Lung (tissue), 11 donors: ENCODE measurements at regions not wholly inside any gene's neighbourhood (a gene's known extent, or its start where the extent isn't known, plus 50 kb on each side); places are given as distances from the start of the nearest gene placed in this dataset.

ENCODE experiments used
- ATAC-seq: fragments of 200-7000 bp; cut with Tn5 transposase; one replicate; pipeline ENCODE4 v1.9.1; 2020; ENCODE audit warnings: moderate number of reproducible peaks; ENCODE audit not compliant: insufficient read depth, low FRiP score
- DNase-seq, 3 donors: peaks; one replicate each; pipeline ENCODE4 v3.0.0-alpha.2; 2013 to 2017
- H3K27ac ChIP-seq, 2 donors: one replicate each; pipeline ENCODE4 v1.5.1; 2013; ENCODE audit warnings: mild to moderate bottlenecking in 2 of 2, moderate library complexity in 2 of 2, control low read depth in 1 of 2, inconsistent platforms in 1 of 2, low read depth in 1 of 2, low read length in 1 of 2
- H3K27me3 ChIP-seq, 3 donors: one replicate each; pipeline ENCODE4 v1.5.1; 2013; ENCODE audit warnings: low read length in 2 of 3; ENCODE audit not compliant: control insufficient read depth in 3 of 3, insufficient read depth in 3 of 3
- H3K36me3 ChIP-seq, 4 donors: one replicate each; pipeline ENCODE4 v1.5.1; 2013; ENCODE audit warnings: low read length in 4 of 4, mild to moderate bottlenecking in 1 of 4, moderate library complexity in 1 of 4; ENCODE audit not compliant: control insufficient read depth in 4 of 4, insufficient read depth in 4 of 4
- H3K4me1 ChIP-seq, 5 donors: one replicate each; pipeline ENCODE4 v1.5.1; 2013; ENCODE audit warnings: low read length in 5 of 5, mild to moderate bottlenecking in 2 of 5, moderate library complexity in 1 of 5; ENCODE audit not compliant: control insufficient read depth in 5 of 5, insufficient read depth in 5 of 5
- H3K4me3 ChIP-seq: one replicate; pipeline ENCODE4 v1.5.1; 2013; ENCODE audit warnings: mild to moderate bottlenecking, control low read depth, moderate library complexity
- H3K9ac ChIP-seq, 2 donors: one replicate each; pipeline ENCODE4 v1.5.1; 2013; ENCODE audit warnings: low read length in 2 of 2, control low read depth in 1 of 2; ENCODE audit not compliant: insufficient read depth in 1 of 2
- H3K9me3 ChIP-seq, 4 donors: one replicate each; pipeline ENCODE4 v1.5.1; 2013; ENCODE audit warnings: low read length in 3 of 4, mild to moderate bottlenecking in 1 of 4, moderate library complexity in 1 of 4; ENCODE audit not compliant: control insufficient read depth in 4 of 4, insufficient read depth in 3 of 4
- WGBS, 2 donors: extraction: QIAGEN DNeasy Blood & Tissue Kit; methylation state at CpG; one replicate each; pipeline ENCODE4 v1.1.7; 2013; 5-methylcytosine and 5-hydroxymethylcytosine counted together
- TF ChIP-seq, protein P1 (sequence below): IDR thresholded peaks from 2 replicates; pipeline ENCODE4 v1.5.1; 2012; ENCODE audit warnings: mild to moderate bottlenecking; ENCODE audit errors: control extremely low read depth, extremely low read depth
- donor health status: control.
- donor health status: control.
- donor health status: Bipolar disorder and iron deficiency.
- donor health status: healthy.
- donor health status: DM: yes; HTN: yes; CAD: no.

DNA sequence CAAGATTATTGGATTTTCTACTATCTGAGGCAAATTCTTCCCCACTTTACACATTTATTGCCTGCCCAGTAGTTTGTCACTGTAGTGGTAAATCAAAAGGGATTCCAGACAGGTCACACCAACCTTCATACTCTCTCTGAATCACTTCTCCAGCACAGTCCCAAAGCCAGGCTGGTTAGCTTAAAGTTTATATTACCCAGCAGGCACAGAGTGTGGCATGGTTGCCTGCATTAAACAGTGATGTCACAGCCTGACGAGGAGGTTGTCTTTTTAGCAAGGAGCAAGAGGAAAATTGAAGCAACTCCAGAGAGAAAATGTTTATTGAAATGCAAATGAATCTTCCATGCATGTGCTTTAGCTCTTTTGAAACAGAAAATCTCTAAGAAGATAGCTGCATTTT lies 375.5 kb upstream of the CELF2 start:
- H3K36me3 ChIP-seq, result no peaks in the 10 kb centered on the region
- H3K4me3 ChIP-seq, result no peak overlapping the region
- DNase-seq (no peak), ATAC-seq (no peak)
- peak overlapping the region; percentile 33 to 46 for H3K27ac ChIP-seq
- 58 to 67% methylated on average over 1 of the region's 1 CpG for WGBS, 2 donors
- H3K9me3 ChIP-seq, result no peaks in the 10 kb centered on the region
- H3K9ac ChIP-seq, result no peak overlapping the region
- H3K27me3 ChIP-seq, result no peaks in the 10 kb centered on the region
- TF ChIP-seq, protein P1, sequence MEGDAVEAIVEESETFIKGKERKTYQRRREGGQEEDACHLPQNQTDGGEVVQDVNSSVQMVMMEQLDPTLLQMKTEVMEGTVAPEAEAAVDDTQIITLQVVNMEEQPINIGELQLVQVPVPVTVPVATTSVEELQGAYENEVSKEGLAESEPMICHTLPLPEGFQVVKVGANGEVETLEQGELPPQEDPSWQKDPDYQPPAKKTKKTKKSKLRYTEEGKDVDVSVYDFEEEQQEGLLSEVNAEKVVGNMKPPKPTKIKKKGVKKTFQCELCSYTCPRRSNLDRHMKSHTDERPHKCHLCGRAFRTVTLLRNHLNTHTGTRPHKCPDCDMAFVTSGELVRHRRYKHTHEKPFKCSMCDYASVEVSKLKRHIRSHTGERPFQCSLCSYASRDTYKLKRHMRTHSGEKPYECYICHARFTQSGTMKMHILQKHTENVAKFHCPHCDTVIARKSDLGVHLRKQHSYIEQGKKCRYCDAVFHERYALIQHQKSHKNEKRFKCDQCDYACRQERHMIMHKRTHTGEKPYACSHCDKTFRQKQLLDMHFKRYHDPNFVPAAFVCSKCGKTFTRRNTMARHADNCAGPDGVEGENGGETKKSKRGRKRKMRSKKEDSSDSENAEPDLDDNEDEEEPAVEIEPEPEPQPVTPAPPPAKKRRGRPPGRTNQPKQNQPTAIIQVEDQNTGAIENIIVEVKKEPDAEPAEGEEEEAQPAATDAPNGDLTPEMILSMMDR, result no peak
- H3K4me1 ChIP-seq, result peaks cover 4 to 42% (median 7%) of the 10 kb centered on the region in 5 donors

DNA sequence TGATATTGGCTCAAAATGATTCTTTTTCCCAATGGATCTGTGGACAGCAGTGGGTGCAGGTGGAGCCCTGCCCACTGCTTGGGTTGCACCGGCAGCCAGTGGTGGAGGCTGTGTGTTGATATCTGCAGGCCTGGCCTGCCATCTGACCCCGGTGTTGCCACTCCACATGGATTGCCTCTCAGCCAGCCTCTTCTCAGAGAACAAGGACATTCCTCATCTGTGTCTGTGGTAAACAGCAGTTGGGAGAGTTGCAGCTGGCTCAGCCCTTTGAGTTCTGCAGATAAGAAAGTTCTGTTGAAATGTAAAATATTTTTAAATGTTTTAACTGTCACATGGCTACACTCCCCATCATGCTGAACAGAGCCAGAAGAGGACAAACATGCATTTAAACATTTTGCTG lies 374.9 kb upstream of the CELF2 start:
- peaks cover 4 to 42% (median 7%) of the 10 kb centered on the region in 5 donors for H3K4me1 ChIP-seq
- TF ChIP-seq, protein P1, result no peak
- H3K27ac ChIP-seq, result peak overlapping the region in 1 of 2 donors; percentile 13
- DNase-seq (peak; percentile 89 to 97 (median 93)), ATAC-seq (peak; percentile 79)
- H3K36me3 ChIP-seq, result no peaks in the 10 kb centered on the region
- no peaks in the 10 kb centered on the region for H3K27me3 ChIP-seq
- 39 to 52% methylated on average over 2 of the region's 2 CpGs for WGBS, 2 donors
- H3K9ac ChIP-seq, result no peak overlapping the region
- H3K9me3 ChIP-seq, result no peaks in the 10 kb centered on the region
- no peak overlapping the region for H3K4me3 ChIP-seq

DNA sequence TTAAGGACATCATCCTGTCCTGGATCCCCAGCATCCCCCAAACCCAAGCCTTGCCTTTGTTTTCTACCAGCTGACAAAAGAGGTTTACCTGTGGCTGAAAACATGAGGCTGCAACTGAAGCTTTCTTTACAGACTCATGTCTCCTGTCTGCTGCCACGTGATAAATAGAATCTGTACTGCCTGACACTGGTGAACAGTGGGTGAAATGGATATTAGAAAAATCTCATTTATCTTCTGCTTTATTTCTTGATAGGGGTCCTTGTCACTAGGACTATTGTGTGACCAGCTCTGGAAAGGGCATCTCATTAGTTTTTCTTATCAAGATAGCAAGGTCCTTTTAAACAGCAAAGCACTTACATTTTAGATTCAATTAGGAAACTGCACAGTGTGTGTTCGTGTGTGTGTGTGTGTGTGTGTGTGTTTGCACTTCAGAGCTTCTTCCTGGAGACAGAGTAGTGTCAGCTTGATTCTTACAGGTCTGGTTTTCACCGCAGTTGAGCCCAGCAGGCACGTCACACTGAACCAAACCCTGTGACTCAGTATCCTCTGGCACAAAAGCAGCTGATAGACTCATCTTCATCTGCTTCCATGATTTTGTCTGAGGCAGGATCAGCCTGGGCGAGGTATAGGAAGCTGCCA lies 373.5 kb upstream of the CELF2 start:
- TF ChIP-seq, protein P1, result no peak
- WGBS, 2 donors, result 59 to 72% methylated on average over 5 of the region's 5 CpGs
- Histone ChIP-seq H3K4me3 (no peak overlapping the region), H3K4me1 (peaks cover 4 to 42% (median 7%) of the 10 kb centered on the region in 5 donors), H3K9ac (peak overlapping the region in 1 of 2 donors; percentile 8), H3K27me3 (no peaks in the 10 kb centered on the region), H3K36me3 (no peaks in the 10 kb centered on the region), H3K9me3 (no peaks in the 10 kb centered on the region), H3K27ac (peak overlapping the region; percentile 22 to 35)
- DNase-seq (peak in 2 of 3 donors; percentile 22 to 59), ATAC-seq (no peak)
